ENCODE measurements at regions not wholly inside any gene's neighbourhood (a gene's known extent, or its start where the extent isn't known, plus 50 kb on each side); places are given as distances from the start of the nearest gene placed in this dataset.

DNA sequence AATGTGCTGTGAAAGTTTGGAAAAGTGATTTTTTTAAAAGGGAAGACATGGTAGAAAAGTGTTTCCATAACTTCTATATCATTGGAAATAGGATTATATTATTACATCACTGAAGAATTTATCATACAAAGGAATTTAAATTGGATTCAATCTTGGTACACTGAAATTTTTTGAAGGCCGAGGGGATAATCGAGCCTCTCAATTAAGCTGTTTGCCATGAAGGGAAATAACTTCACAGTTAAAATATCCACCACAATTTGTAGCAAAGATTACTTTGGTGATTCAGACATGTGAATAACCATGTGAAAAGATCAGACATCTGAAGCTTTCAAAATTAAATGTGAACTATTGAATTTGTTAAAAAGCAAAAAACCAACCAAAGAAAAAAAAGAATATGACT is 215.3 kb downstream of the KLF5 start:
- Histone ChIP-seq H3K36me3 (ENCODE audit: control insufficient read depth, insufficient read depth, low read length) (no peaks in the 10 kb centered on the region), H3K9ac (ENCODE audit: low read length) (no peak overlapping the region), H3K27ac (ENCODE audit: low read depth, low read length) (no peak overlapping the region), H3K27me3 (ENCODE audit: control insufficient read depth, insufficient read depth, low read length) (no peaks in the 10 kb centered on the region), H3K4me1 (ENCODE audit: control insufficient read depth, insufficient read depth, low read length) (no peaks in the 10 kb centered on the region), H3K4me3 (ENCODE audit: low read length) (no peak overlapping the region)

- no peaks in the 10 kb centered on the region for H3K4me1 ChIP-seq (ENCODE audit: control insufficient read depth, insufficient read depth, low read length)
- H3K36me3 ChIP-seq (ENCODE audit: control insufficient read depth, insufficient read depth, low read length) = no peaks in the 10 kb centered on the region
- no peak overlapping the region for H3K27ac ChIP-seq (ENCODE audit: low read depth, low read length)
These were observed 214.9 kb downstream of the KLF5 start for GRCh38 chr13:73273745-73274144.

GRCh38 chr13:73273276-73273675 is 214.5 kb downstream of the KLF5 start:
- Histone ChIP-seq H3K36me3 (ENCODE audit: control insufficient read depth, insufficient read depth, low read length) (no peaks in the 10 kb centered on the region), H3K9ac (ENCODE audit: low read length) (no peak overlapping the region), H3K4me1 (ENCODE audit: control insufficient read depth, insufficient read depth, low read length) (no peaks in the 10 kb centered on the region), H3K4me3 (ENCODE audit: low read length) (no peak overlapping the region), H3K27ac (ENCODE audit: low read depth, low read length) (no peak overlapping the region), H3K27me3 (ENCODE audit: control insufficient read depth, insufficient read depth, low read length) (no peaks in the 10 kb centered on the region)

More at GRCh38 chr13:73273745-73274144, 214.9 kb downstream of the KLF5 start:
- Histone ChIP-seq H3K4me3 (ENCODE audit: low read length) (no peak overlapping the region), H3K9ac (ENCODE audit: low read length) (no peak overlapping the region), H3K27me3 (ENCODE audit: control insufficient read depth, insufficient read depth, low read length) (no peaks in the 10 kb centered on the region)

- Histone ChIP-seq H3K9ac (ENCODE audit: low read length) (no peak overlapping the region), H3K4me1 (ENCODE audit: control insufficient read depth, insufficient read depth, low read length) (no peaks in the 10 kb centered on the region), H3K36me3 (ENCODE audit: control insufficient read depth, insufficient read depth, low read length) (no peaks in the 10 kb centered on the region), H3K27ac (ENCODE audit: low read depth, low read length) (no peak overlapping the region), H3K27me3 (ENCODE audit: control insufficient read depth, insufficient read depth, low read length) (no peaks in the 10 kb centered on the region), H3K4me3 (ENCODE audit: low read length) (no peak overlapping the region)
These were observed 214.0 kb downstream of the KLF5 start for GRCh38 chr13:73272831-73273230.

- Histone ChIP-seq H3K9ac (ENCODE audit: low read length) (no peak overlapping the region), H3K27ac (ENCODE audit: low read depth, low read length) (no peak overlapping the region), H3K27me3 (ENCODE audit: control insufficient read depth, insufficient read depth, low read length) (no peaks in the 10 kb centered on the region), H3K36me3 (ENCODE audit: control insufficient read depth, insufficient read depth, low read length) (no peaks in the 10 kb centered on the region), H3K4me1 (ENCODE audit: control insufficient read depth, insufficient read depth, low read length) (no peaks in the 10 kb centered on the region), H3K4me3 (ENCODE audit: low read length) (no peak overlapping the region)
These were observed 209.5 kb downstream of the KLF5 start for GRCh38 chr13:73268306-73268705.

GRCh38 chr13:73266640-73267180 is 207.9 kb downstream of the KLF5 start:
- no peaks in the 10 kb centered on the region for H3K36me3 ChIP-seq (ENCODE audit: control insufficient read depth, insufficient read depth, low read length)
- no peaks in the 10 kb centered on the region for H3K27me3 ChIP-seq (ENCODE audit: control insufficient read depth, insufficient read depth, low read length)
- no peak overlapping the region for H3K4me3 ChIP-seq (ENCODE audit: low read length)
- no peak overlapping the region for H3K9ac ChIP-seq (ENCODE audit: low read length)
- no peaks in the 10 kb centered on the region for H3K4me1 ChIP-seq (ENCODE audit: control insufficient read depth, insufficient read depth, low read length)
- no peak overlapping the region for H3K27ac ChIP-seq (ENCODE audit: low read depth, low read length)

DNA sequence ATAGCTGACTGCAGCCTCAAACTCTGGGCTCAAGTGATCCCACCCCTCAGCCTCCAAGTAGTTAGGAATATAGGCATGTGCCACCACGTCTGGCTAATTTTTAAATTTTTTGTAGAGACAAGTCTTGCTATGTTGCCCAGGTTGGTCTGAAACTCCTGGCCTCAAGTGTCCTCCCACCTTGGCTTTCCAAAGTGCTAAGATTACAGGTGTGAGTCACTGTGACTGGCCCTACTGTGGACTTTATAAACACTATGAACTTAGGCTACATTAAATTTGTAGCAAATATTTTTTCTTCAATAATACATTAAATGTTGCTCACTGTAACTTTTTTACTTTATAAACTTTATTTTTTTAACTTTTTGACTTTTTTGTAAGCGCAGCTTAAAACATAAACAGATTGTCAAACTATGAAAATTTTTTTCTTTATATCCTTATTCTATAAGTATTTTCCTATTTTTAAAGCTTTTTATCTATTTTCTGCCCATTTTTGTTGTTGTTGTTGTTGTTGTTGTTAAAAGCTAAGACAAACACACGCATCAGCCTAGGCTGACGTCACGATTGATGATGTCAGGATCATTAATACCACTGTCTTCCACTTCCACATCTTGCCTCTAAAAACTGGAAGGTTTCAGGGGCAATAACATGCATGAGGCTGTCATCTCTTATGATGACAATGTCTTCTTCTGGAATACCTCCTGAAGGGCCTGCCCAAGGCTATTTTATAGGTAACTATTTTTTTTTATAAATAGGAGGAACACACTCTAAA is 204.2 kb downstream of the KLF5 start:
- no peaks in the 10 kb centered on the region for H3K36me3 ChIP-seq (ENCODE audit: control insufficient read depth, insufficient read depth, low read length)
- no peaks in the 10 kb centered on the region for H3K4me1 ChIP-seq (ENCODE audit: control insufficient read depth, insufficient read depth, low read length)
- H3K9ac ChIP-seq (ENCODE audit: low read length) = no peak overlapping the region
- H3K4me3 ChIP-seq (ENCODE audit: low read length) = no peak overlapping the region
- no peaks in the 10 kb centered on the region for H3K27me3 ChIP-seq (ENCODE audit: control insufficient read depth, insufficient read depth, low read length)
- H3K27ac ChIP-seq (ENCODE audit: low read depth, low read length) = no peak overlapping the region

GRCh38 chr13:73261739-73262216 is 203.0 kb downstream of the KLF5 start:
- Histone ChIP-seq H3K4me3 (ENCODE audit: low read length) (no peak overlapping the region), H3K4me1 (ENCODE audit: control insufficient read depth, insufficient read depth, low read length) (no peaks in the 10 kb centered on the region), H3K36me3 (ENCODE audit: control insufficient read depth, insufficient read depth, low read length) (no peaks in the 10 kb centered on the region), H3K9ac (ENCODE audit: low read length) (no peak overlapping the region), H3K27me3 (ENCODE audit: control insufficient read depth, insufficient read depth, low read length) (no peaks in the 10 kb centered on the region), H3K27ac (ENCODE audit: low read depth, low read length) (no peak overlapping the region)

GRCh38 chr13:73259061-73260017 is 200.5 kb downstream of the KLF5 start:
- Histone ChIP-seq H3K36me3 (ENCODE audit: control insufficient read depth, insufficient read depth, low read length) (no peaks in the 10 kb centered on the region), H3K27ac (ENCODE audit: low read depth, low read length) (no peak overlapping the region), H3K4me3 (ENCODE audit: low read length) (no peak overlapping the region), H3K9ac (ENCODE audit: low read length) (no peak overlapping the region), H3K27me3 (ENCODE audit: control insufficient read depth, insufficient read depth, low read length) (no peaks in the 10 kb centered on the region), H3K4me1 (ENCODE audit: control insufficient read depth, insufficient read depth, low read length) (no peaks in the 10 kb centered on the region)

DNA sequence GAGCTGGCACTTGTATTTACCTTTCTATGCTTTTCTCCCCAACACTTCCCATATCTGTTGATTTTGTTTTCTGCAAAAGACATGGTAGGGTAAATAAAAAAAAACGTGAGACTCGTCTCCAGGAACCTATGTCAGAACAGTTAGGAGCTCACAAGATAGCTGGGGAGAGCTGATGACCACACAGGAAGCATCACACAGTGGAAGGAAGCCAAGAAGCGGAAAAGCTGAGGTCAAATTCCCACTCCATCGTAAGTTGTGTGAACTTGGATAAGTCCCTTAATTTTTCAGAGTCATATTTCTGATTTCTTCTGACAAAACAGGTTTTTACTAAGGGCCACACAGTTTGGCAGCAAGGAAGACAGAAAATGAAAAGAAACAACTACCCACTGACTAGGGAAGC is 199.6 kb downstream of the KLF5 start:
- Histone ChIP-seq H3K4me3 (ENCODE audit: low read length) (peak overlapping the region; percentile 8), H3K27ac (ENCODE audit: low read depth, low read length) (no peak overlapping the region), H3K27me3 (ENCODE audit: control insufficient read depth, insufficient read depth, low read length) (no peaks in the 10 kb centered on the region), H3K9ac (ENCODE audit: low read length) (no peak overlapping the region), H3K4me1 (ENCODE audit: control insufficient read depth, insufficient read depth, low read length) (no peaks in the 10 kb centered on the region), H3K36me3 (ENCODE audit: control insufficient read depth, insufficient read depth, low read length) (no peaks in the 10 kb centered on the region)

DNA sequence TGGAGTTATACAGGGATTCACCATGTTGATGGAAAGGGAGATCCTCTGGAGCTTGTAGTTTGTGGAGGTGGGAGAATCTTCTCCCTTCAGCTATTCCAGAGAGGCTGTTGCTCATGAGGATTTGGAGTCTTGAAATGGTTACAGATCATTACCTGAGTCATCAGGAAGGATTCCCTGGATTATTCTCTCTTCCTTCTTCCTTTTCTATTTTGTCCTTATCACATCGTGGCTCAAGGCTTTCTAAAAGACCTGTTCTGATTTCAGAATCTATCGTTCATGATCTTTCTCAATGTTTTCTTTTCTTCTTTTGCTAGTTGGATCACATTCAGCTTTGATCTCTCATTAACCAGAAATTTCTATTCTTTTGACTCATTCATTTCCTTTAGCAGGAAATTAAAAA is 196.0 kb downstream of the KLF5 start:
- H3K36me3 ChIP-seq (ENCODE audit: control insufficient read depth, insufficient read depth, low read length) = no peaks in the 10 kb centered on the region
- no peaks in the 10 kb centered on the region for H3K27me3 ChIP-seq (ENCODE audit: control insufficient read depth, insufficient read depth, low read length)
- H3K4me1 ChIP-seq (ENCODE audit: control insufficient read depth, insufficient read depth, low read length) = no peaks in the 10 kb centered on the region
- H3K27ac ChIP-seq (ENCODE audit: low read depth, low read length) = no peak overlapping the region
- H3K4me3 ChIP-seq (ENCODE audit: low read length) = no peak overlapping the region
- H3K9ac ChIP-seq (ENCODE audit: low read length) = no peak overlapping the region

GRCh38 chr13:73251626-73252265 is 192.9 kb downstream of the KLF5 start:
- Histone ChIP-seq H3K27me3 (ENCODE audit: control insufficient read depth, insufficient read depth, low read length) (no peaks in the 10 kb centered on the region), H3K9ac (ENCODE audit: low read length) (no peak overlapping the region), H3K36me3 (ENCODE audit: control insufficient read depth, insufficient read depth, low read length) (no peaks in the 10 kb centered on the region), H3K4me3 (ENCODE audit: low read length) (no peak overlapping the region), H3K27ac (ENCODE audit: low read depth, low read length) (no peak overlapping the region), H3K4me1 (ENCODE audit: control insufficient read depth, insufficient read depth, low read length) (no peaks in the 10 kb centered on the region)

All from rectal smooth muscle tissue (tissue), 1 donor.